GM23338 (cell line): ENCODE measurements at regions not wholly inside any gene's neighbourhood (a gene's known extent, or its start where the extent isn't known, plus 50 kb on each side); places are given as distances from the start of the nearest gene placed in this dataset.

ENCODE experiments used
- ATAC-seq: fragments of 200-7000 bp; cut with Tn5 transposase; 3 replicates; pipeline ENCODE4 v1.9.1; 2020
- DNase-seq: peaks from one replicate; pipeline ENCODE4 v3.0.0-alpha.2; 2015; ENCODE audit warnings: low spot score
- H2AFZ ChIP-seq: fragments of 200-600 bp; sonication (generic); 2 replicates; pipeline ENCODE4 v1.8.0; 2016; ENCODE audit warnings: antibody characterized with exemption, mild to moderate bottlenecking, moderate library complexity
- H3F3A ChIP-seq: fragments of 200-600 bp; sonication (generic); replicated peaks from 2 replicates; pipeline ENCODE4 v1.8.0; 2017; ENCODE audit warnings: antibody characterized with exemption, mixed run types, low read depth
- H3K27ac ChIP-seq: fragments of 200-600 bp; sonication (generic); 2 replicates; pipeline ENCODE4 v1.6.1; 2016; ENCODE audit warnings: low read depth
- H3K27me3 ChIP-seq: fragments of 200-600 bp; sonication (generic); 2 replicates; pipeline ENCODE4 v1.8.0; 2016; ENCODE audit warnings: mild to moderate bottlenecking, mixed run types, moderate library complexity; ENCODE audit not compliant: insufficient read depth
- H3K36me3 ChIP-seq: fragments of 200-600 bp; sonication (generic); 2 replicates; pipeline ENCODE4 v1.8.0; 2016; ENCODE audit warnings: mild to moderate bottlenecking; ENCODE audit not compliant: insufficient read depth
- H3K4me1 ChIP-seq: fragments of 200-600 bp; sonication (generic); 2 replicates; pipeline ENCODE4 v1.8.0; 2016; ENCODE audit warnings: mild to moderate bottlenecking, moderate library complexity; ENCODE audit not compliant: insufficient read depth
- H3K4me2 ChIP-seq: fragments of 200-600 bp; sonication (generic); 2 replicates; pipeline ENCODE4 v1.7.1; 2017; ENCODE audit warnings: mixed run types
- H3K4me3 ChIP-seq: fragments of 200-600 bp; sonication (generic); 2 replicates; pipeline ENCODE4 v1.6.1; 2016; ENCODE audit warnings: mixed run types
- H3K79me2 ChIP-seq: fragments of 200-600 bp; sonication (generic); replicated peaks from 2 replicates; pipeline ENCODE4 v1.8.0; 2017; ENCODE audit warnings: mild to moderate bottlenecking; ENCODE audit not compliant: insufficient read depth
- H3K9me2 ChIP-seq: fragments of 200-600 bp; sonication (generic); 2 replicates; pipeline ENCODE4 v1.8.0; 2017; ENCODE audit not compliant: insufficient read depth
- H4K20me1 ChIP-seq: fragments of 200-600 bp; sonication (generic); replicated peaks from 2 replicates; pipeline ENCODE4 v1.8.0; 2017; ENCODE audit warnings: mild to moderate bottlenecking; ENCODE audit not compliant: insufficient read depth
- H3K27ac Mint-ChIP-seq: 2 replicates; pipeline ENCODE4 v1.8.0; 2020; ENCODE audit warnings: inconsistent platforms, mild to moderate bottlenecking, moderate library complexity, mixed read lengths
- H3K27me3 Mint-ChIP-seq: 3 replicates; pipeline ENCODE4 v1.8.0; 2022; ENCODE audit warnings: low read depth, mild to moderate bottlenecking, moderate library complexity, mixed read lengths, inconsistent platforms; ENCODE audit not compliant: insufficient read depth, poor library complexity
- H3K36me3 Mint-ChIP-seq: 3 replicates; pipeline ENCODE4 v1.8.0; 2021; ENCODE audit warnings: low read depth, mild to moderate bottlenecking, inconsistent platforms, moderate library complexity, mixed read lengths
- H3K4me1 Mint-ChIP-seq: 3 replicates; pipeline ENCODE4 v1.8.0; 2020; ENCODE audit warnings: mild to moderate bottlenecking, inconsistent platforms, mixed read lengths
- H3K4me3 Mint-ChIP-seq: 3 replicates; pipeline ENCODE4 v1.8.0; 2021; ENCODE audit warnings: moderate library complexity, mild to moderate bottlenecking, inconsistent platforms, mixed read lengths
- H3K9me3 Mint-ChIP-seq: 3 replicates; pipeline ENCODE4 v1.8.0; 2020; ENCODE audit warnings: moderate library complexity, mild to moderate bottlenecking, inconsistent platforms, mixed read lengths
- CREB1 ChIP-seq: fragments of 250-450 bp; sonication (Bioruptor Pico); IDR thresholded peaks from 2 replicates; pipeline ENCODE4 v1.5.0; 2020; ENCODE audit warnings: low read depth, mild to moderate bottlenecking, moderate library complexity
- CTCF ChIP-seq, 2 experiments: fragments of 200-600 bp in 1 of 2; sonication (generic) in 1 of 2; conservative IDR thresholded peaks; 2 replicates each; pipeline versions ENCODE4 v1.5.1 to v1.6.1; 2016 to 2017; ENCODE audit warnings: antibody characterized with exemption in 2 of 2, low read depth in 2 of 2, mild to moderate bottlenecking in 2 of 2, moderate library complexity in 1 of 2
- ETS1 ChIP-seq: IDR thresholded peaks from 2 replicates; pipeline ENCODE4 v1.6.1; 2016; ENCODE audit warnings: antibody characterized with exemption
- EZH2 ChIP-seq: fragments of 200-600 bp; sonication (generic); IDR thresholded peaks from one replicate; pipeline ENCODE4 v1.8.0; 2017; ENCODE audit warnings: antibody characterized with exemption, mild to moderate bottlenecking, low read depth; ENCODE audit not compliant: unreplicated experiment
- JUNB ChIP-seq: IDR thresholded peaks from one replicate; pipeline ENCODE4 v1.6.1; 2016; ENCODE audit warnings: antibody characterized with exemption; ENCODE audit not compliant: unreplicated experiment
- NANOG ChIP-seq: IDR thresholded peaks from 2 replicates; pipeline ENCODE4 v1.6.1; 2016; ENCODE audit warnings: antibody characterized with exemption, borderline replicate concordance
- POLR2AphosphoS5 ChIP-seq: IDR thresholded peaks from 2 replicates; pipeline ENCODE4 v1.6.1; 2016; ENCODE audit warnings: antibody characterized with exemption, low read depth
- ZNF114 ChIP-seq: fragments of 250-450 bp; sonication (Bioruptor Pico); IDR thresholded peaks from 2 replicates; pipeline ENCODE4 v1.5.0; 2020; ENCODE audit warnings: mild to moderate bottlenecking, moderate library complexity
- ZNF331 ChIP-seq: fragments of 250-450 bp; sonication (Bioruptor Pico); IDR thresholded peaks from 2 replicates; pipeline ENCODE4 v1.5.0; 2020; ENCODE audit warnings: low read depth, mild to moderate bottlenecking, moderate library complexity

- no peak for TF ChIP-seq POLR2AphosphoS5
These were observed 140.7 kb downstream of the BOD1 start (continued) for GRCh38 chr5:173475780-173476179.

- Mint-ChIP-seq H3K9me3 (peaks cover 3% of the 10 kb centered on the region; the same call in 1 of the 3 replicates), H3K27me3 (peaks cover 8% of the 10 kb centered on the region), H3K27ac (no peak overlapping the region), H3K4me3 (no peak overlapping the region), H3K4me1 (peaks cover 5% of the 10 kb centered on the region; the same call in 1 of the 3 replicates), H3K36me3 (no peaks in the 10 kb centered on the region)
- no peak overlapping the region for H3K4me3 ChIP-seq
- no peaks in the 10 kb centered on the region for H4K20me1 ChIP-seq
- no peaks in the 10 kb centered on the region for H3K4me1 ChIP-seq
- no peaks in the 10 kb centered on the region for H3F3A ChIP-seq
- no peaks in the 10 kb centered on the region for H3K79me2 ChIP-seq
- no peak overlapping the region for H3K27ac ChIP-seq
- H3K9me2 ChIP-seq = 0 out of 2 replicates have a peak, but pooled peaks cover 6% of the 10 kb centered on the region
- peak overlapping the region; percentile 28; the same call in 1 of the 2 replicates for H2AFZ ChIP-seq
- DNase-seq (no peak), ATAC-seq (no peak)
- H3K4me2 ChIP-seq = no peak overlapping the region
- H3K27me3 ChIP-seq = no peaks in the 10 kb centered on the region
- TF ChIP-seq CREB1 (no peak), ZNF114 (CRISPR knock-in tag) (no peak), JUNB (no peak), ETS1 (no peak), EZH2 (no peak), ZNF331 (CRISPR knock-in tag) (no peak), CTCF (conservative IDR thresholded peaks at IDR 0.05; ENCODE audit: low read depth in 2 of 2) (no peak)
- H3K36me3 ChIP-seq = no peaks in the 10 kb centered on the region
These were observed 141.6 kb downstream of the BOD1 start for GRCh38 chr5:173474881-173475287.

GRCh38 chr5:173473288-173473687, 143.2 kb downstream of the BOD1 start:
- DNase-seq = no peak
- peaks cover 5% of the 10 kb centered on the region; the same call in 1 of the 3 replicates for H3K4me1 Mint-ChIP-seq
- Histone ChIP-seq H3K79me2 (no peaks in the 10 kb centered on the region), H4K20me1 (no peaks in the 10 kb centered on the region), H2AFZ (no peak overlapping the region), H3K27ac (no peak overlapping the region), H3K4me3 (no peak overlapping the region), H3K4me2 (no peak overlapping the region), H3K27me3 (no peaks in the 10 kb centered on the region), H3K4me1 (no peaks in the 10 kb centered on the region), H3K36me3 (no peaks in the 10 kb centered on the region), H3K9me2 (no peaks in the 10 kb centered on the region), H3F3A (no peaks in the 10 kb centered on the region)
- H3K27ac Mint-ChIP-seq = no peak overlapping the region
- no peaks in the 10 kb centered on the region for H3K36me3 Mint-ChIP-seq
- no peak overlapping the region for H3K4me3 Mint-ChIP-seq
- H3K27me3 Mint-ChIP-seq = peaks cover 5% of the 10 kb centered on the region
- TF ChIP-seq NANOG (no peak), JUNB (no peak), CREB1 (no peak), ZNF331 (CRISPR knock-in tag) (no peak)
- ATAC-seq = no peak
- peaks cover 3% of the 10 kb centered on the region; the same call in 1 of the 3 replicates for H3K9me3 Mint-ChIP-seq
